Natural killer cell treated with Interleukin-12 subunit alpha and Interleukin-12 subunit beta and Interleukin-15 and Interleukin-18, amount 100 ng/mL, for 72 hours (primary cell): ENCODE measurements at regions not wholly inside any gene's neighbourhood (a gene's known extent, or its start where the extent isn't known, plus 50 kb on each side); places are given as distances from the start of the nearest gene placed in this dataset.

Experiments used
- ATAC-seq, 2 donors: fragments of 150-1000 bp; cut with Tn5 transposase in 1 of 2; sonication (Bioruptor Pico), chemical (Tn5 transposase) in 1 of 2; 2 replicates each; pipeline ENCODE4 v1.10.0; 2021
- DNase-seq: peaks from one replicate; pipeline ENCODE4 v3.0.0; 2022; ENCODE audit warnings: low spot score
- H3K27ac Mint-ChIP-seq, 2 donors: 1 replicate in 1 of 2; 2 replicates in 1 of 2; pipeline ENCODE4 v1.8.0; 2022; ENCODE audit warnings: mixed read lengths in 2 of 2, mild to moderate bottlenecking in 1 of 2, moderate library complexity in 1 of 2
- H3K27me3 Mint-ChIP-seq, 2 donors: 1 replicate in 1 of 2; 2 replicates in 1 of 2; pipeline ENCODE4 v1.8.0; 2022; ENCODE audit warnings: mixed read lengths in 2 of 2
- H3K36me3 Mint-ChIP-seq: one replicate; pipeline ENCODE4 v1.8.0; 2022; ENCODE audit warnings: mixed read lengths
- H3K4me1 Mint-ChIP-seq, 2 donors: 1 replicate in 1 of 2; 2 replicates in 1 of 2; pipeline ENCODE4 v1.8.0; 2022; ENCODE audit warnings: low read depth in 2 of 2, mixed read lengths in 2 of 2, mild to moderate bottlenecking in 1 of 2
- H3K4me3 Mint-ChIP-seq: one replicate; pipeline ENCODE4 v1.8.0; 2022; ENCODE audit warnings: mixed read lengths
- H3K9me3 Mint-ChIP-seq: 2 replicates; pipeline ENCODE4 v1.8.0; 2022; ENCODE audit warnings: mixed read lengths

DNA sequence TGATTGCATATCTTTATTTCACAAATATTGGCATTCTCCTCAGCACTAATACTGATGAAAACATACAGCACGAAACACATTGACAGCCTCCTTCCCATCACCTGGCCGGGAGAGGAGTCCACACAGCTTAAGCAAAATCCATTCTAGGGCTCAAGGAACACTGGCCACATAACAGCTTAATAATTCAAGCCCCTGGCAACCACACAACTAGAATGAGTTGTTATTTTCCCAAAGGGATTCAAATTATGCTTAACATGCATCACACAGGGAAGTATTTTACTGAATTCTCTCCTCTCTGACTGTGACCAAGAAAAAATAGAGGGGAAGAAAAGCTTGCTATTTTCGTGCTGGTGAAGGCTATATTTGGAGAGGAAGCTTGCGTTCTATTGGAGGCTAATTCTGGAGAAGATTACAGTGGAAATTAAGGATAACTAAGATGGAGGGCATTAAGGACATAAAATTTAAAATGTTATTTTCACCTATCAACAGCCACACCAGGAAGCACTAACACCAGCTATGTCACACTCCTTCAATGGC, 198.5 kb downstream of the ADGRG6 start:
- Mint-ChIP-seq H3K27ac (no peak overlapping the region), H3K4me3 (no peak overlapping the region), H3K36me3 (peaks cover 16% of the 10 kb centered on the region), H3K9me3 (peaks cover 18% of the 10 kb centered on the region), H3K27me3 (peaks cover 5 to 7% of the 10 kb centered on the region in 2 donors), H3K4me1 (no peaks in the 10 kb centered on the region)
- ATAC-seq (no peak), DNase-seq (no peak)

DNA sequence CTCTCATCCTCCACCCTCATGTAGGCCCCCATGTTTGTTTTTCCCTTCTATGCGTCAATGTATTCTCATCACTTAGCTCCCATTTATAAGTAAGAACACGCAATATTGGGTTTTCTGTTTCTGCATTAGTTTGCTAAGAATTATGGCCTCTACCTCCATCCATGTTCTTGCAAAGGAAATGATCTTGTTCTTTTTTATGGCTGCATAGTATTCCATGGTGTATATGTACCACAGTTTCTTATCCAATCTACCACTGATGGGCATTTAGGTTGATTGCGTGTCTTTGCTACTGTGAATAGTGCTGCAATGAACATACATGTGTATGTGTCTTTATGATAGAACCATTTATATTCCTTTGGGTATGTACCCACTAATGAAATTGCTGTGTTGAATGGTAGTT, 200.0 kb downstream of the ADGRG6 start:
- ATAC-seq (no peak), DNase-seq (no peak)
- Mint-ChIP-seq H3K4me3 (no peak overlapping the region), H3K9me3 (peaks cover 18% of the 10 kb centered on the region), H3K27ac (no peak overlapping the region), H3K27me3 (peaks cover 2 to 12% of the 10 kb centered on the region in 2 donors), H3K4me1 (no peaks in the 10 kb centered on the region), H3K36me3 (peaks cover 20% of the 10 kb centered on the region)

DNA sequence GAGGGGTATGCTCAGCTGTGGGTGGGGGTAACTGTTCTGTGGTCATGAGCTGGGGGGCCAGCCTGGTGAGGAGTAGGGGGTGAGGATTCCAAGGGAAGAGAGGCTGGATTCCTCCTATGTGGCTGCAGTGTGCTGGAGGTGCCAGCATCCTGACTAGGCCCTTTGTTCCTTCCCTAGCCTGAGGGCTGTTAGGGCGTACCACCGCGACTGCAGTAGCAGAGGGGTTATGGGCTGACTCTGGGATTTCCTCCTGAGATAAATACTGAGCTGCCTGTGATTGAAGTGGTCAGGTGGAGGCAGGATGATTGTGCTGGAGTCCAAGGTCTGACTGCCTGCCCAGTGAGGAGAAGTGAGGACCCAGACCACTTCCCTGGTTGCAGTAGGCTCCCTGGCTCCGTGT, 205.3 kb downstream of the ADGRG6 start:
- Mint-ChIP-seq H3K27ac (no peak overlapping the region), H3K4me1 (no peaks in the 10 kb centered on the region), H3K4me3 (no peak overlapping the region), H3K27me3 (peaks cover 0 to 38% of the 10 kb centered on the region in 2 donors), H3K9me3 (peaks cover 14% of the 10 kb centered on the region), H3K36me3 (peaks cover 18% of the 10 kb centered on the region)
- ATAC-seq (peak in 1 of 2 donors; percentile 28), DNase-seq (no peak)

DNA sequence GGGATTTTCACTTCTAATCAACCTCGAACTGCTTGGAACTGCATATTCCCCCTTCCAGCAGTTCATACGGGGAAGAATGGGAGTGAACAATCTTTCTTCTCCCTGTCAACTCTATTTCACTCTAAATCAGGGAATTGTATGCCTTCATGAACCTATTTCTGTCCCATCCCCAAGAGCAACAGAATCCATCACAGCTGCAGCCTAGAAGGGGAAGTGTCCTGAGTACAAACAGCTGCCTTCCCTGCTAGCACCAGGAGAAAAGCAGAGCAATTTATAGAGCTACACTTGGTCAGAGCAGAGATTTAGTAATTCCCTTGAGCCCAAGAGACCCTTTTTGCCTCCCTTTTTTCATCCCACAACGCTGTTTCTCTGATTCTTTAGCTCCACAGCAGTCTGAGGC, 208.4 kb downstream of the ADGRG6 start:
- no peak overlapping the region for H3K4me3 Mint-ChIP-seq
- H3K27me3 Mint-ChIP-seq, result peaks cover 0 to 32% of the 10 kb centered on the region in 2 donors
- ATAC-seq, result no peak
- H3K9me3 Mint-ChIP-seq, result peaks cover 9% of the 10 kb centered on the region
- no peaks in the 10 kb centered on the region for H3K4me1 Mint-ChIP-seq
- H3K36me3 Mint-ChIP-seq, result peaks cover 5% of the 10 kb centered on the region
- no peak overlapping the region for H3K27ac Mint-ChIP-seq
- no peak for DNase-seq

DNA sequence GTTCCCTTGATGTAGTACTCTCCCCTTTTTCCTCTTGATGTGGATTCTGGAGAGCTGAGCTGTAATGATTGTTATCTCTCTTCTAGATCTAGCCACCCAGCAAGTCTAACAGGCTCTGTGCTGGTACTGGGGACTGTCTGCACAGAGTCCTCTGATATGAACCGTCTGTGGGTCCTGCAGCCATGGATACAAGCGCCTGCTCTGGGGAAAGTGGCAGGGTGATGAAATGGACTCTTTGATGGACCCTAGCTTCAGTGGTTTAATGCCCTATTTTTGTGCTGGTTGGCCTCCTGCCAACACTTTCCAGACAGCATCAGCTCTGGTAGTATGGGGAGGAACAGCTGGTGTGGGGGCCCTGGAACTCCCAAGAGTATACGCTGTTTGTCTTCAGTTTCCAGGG, 216.3 kb downstream of the ADGRG6 start:
- Mint-ChIP-seq H3K9me3 (peaks cover 13% of the 10 kb centered on the region), H3K27ac (no peak overlapping the region), H3K36me3 (no peaks in the 10 kb centered on the region), H3K4me1 (no peaks in the 10 kb centered on the region), H3K27me3 (peaks cover 0 to 25% of the 10 kb centered on the region in 2 donors), H3K4me3 (no peak overlapping the region)
- DNase-seq (no peak), ATAC-seq (no peak)

DNA sequence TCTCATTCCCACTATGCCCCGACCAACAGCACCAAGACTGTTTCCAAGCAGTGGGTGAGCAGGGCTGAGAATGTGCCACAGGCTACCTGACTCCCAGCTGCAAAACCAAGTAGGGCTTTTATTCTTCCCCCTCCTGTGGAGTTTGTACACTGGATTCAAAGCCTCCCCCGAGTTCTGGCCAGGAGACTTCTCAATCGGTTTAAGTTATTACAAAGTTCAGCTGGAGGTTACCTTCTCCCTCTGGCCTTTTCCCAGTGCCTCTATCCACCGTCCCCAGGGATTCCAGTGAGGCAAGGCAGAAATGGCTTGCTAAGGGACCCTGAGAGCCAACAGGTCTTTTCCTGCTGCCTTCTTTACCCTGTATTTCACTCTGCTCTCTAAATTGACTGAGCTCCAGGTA, 217.0 kb downstream of the ADGRG6 start:
- ATAC-seq (no peak), DNase-seq (no peak)
- H3K27ac Mint-ChIP-seq, result no peak overlapping the region
- H3K27me3 Mint-ChIP-seq, result peaks cover 0 to 31% of the 10 kb centered on the region in 2 donors
- no peak overlapping the region for H3K4me3 Mint-ChIP-seq
- H3K4me1 Mint-ChIP-seq, result no peaks in the 10 kb centered on the region
- no peaks in the 10 kb centered on the region for H3K36me3 Mint-ChIP-seq
- H3K9me3 Mint-ChIP-seq, result peaks cover 10% of the 10 kb centered on the region

DNA sequence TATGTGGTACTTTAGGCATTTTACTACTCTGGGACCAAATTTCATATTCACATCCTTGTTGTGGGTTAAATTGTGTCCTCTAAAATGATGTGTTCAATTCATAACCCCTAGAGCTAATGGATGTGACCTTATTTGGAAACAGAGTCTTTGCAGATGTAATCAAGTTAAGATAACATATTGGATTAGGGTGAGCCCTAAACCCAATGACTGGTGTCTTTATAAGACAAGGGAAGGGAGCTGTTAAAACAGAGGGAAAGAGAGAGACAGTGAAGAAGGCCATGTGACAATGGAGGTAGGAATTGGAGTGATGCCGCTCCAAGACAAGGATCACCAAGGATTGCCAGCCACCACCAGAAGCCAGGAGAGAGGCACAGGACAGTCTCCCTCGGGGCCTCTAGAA, 220.0 kb downstream of the ADGRG6 start:
- ATAC-seq (no peak), DNase-seq (no peak)
- Mint-ChIP-seq H3K9me3 (peaks cover 3% of the 10 kb centered on the region), H3K4me1 (no peaks in the 10 kb centered on the region), H3K27me3 (peaks cover 3 to 37% of the 10 kb centered on the region in 2 donors), H3K36me3 (no peaks in the 10 kb centered on the region), H3K4me3 (no peak overlapping the region), H3K27ac (no peak overlapping the region)

DNA sequence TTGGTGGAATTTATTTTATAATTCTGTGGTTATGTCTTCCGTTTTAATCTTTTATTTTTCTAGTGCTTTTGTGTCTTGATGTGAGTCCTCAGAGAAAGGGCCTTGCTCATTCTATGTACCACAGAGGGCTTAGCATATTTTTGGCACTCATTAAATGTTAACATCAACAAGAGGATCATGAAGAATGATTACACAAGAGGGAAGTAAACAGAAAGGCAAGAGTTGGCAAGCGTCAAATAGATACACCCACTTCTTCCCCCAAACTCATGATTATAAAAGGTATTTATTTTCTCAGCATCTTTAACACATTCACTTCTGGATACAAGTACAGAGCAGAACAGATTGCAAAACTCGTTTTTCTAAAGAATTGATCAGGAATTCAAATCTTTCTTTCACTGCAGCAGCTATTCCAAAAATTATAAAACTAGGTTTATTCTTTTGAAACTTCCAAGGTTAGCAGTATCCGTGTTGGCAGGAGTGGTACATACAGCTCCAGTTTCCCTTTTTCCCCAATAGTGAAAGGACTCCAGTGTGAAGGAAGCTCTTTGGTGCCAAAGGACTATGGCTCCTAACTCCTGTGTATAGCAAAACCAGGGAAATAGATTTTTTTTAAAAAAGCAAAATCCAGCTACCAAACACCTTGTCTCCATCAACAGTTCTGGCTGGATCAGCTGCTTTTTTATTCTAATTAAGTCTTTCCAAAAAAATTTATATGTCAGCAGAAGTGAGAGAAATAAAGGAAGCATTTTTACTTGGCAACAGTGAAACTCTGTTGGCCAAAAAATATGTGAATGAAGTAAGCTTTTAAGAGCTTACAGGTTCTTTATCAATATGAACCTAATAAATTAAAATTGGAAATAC, 221.9 kb downstream of the ADGRG6 start:
- H3K36me3 Mint-ChIP-seq, result no peaks in the 10 kb centered on the region
- H3K27me3 Mint-ChIP-seq, result peaks cover 3 to 44% of the 10 kb centered on the region in 2 donors
- DNase-seq (no peak), ATAC-seq (no peak)
- H3K9me3 Mint-ChIP-seq, result no peaks in the 10 kb centered on the region
- H3K4me1 Mint-ChIP-seq, result no peaks in the 10 kb centered on the region
- no peak overlapping the region for H3K4me3 Mint-ChIP-seq
- no peak overlapping the region for H3K27ac Mint-ChIP-seq

DNA sequence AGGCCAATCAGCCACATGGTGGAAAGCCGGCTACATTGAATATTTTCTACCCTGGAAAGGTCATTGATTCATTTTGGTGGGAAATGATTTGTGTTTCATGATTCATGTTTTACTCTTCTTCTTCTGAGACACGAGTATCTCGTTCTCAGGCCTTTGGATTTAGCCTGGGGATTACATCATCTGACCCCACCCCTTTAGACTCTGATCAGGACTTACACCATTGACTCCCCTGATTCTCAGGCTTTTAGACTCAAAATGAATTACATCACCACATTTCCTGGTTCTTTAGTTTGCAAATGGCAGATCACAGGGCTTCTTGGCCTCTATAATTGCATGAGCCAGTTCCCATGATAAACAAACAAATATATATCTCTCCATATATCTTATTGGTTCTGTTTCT, 228.8 kb downstream of the ADGRG6 start:
- no peak for DNase-seq
- no peaks in the 10 kb centered on the region for H3K36me3 Mint-ChIP-seq
- H3K4me1 Mint-ChIP-seq, result no peaks in the 10 kb centered on the region
- H3K27me3 Mint-ChIP-seq, result peaks cover 2 to 17% of the 10 kb centered on the region in 2 donors
- ATAC-seq, result no peak
- no peak overlapping the region for H3K27ac Mint-ChIP-seq
- no peak overlapping the region for H3K4me3 Mint-ChIP-seq
- peaks cover 2% of the 10 kb centered on the region for H3K9me3 Mint-ChIP-seq

DNA sequence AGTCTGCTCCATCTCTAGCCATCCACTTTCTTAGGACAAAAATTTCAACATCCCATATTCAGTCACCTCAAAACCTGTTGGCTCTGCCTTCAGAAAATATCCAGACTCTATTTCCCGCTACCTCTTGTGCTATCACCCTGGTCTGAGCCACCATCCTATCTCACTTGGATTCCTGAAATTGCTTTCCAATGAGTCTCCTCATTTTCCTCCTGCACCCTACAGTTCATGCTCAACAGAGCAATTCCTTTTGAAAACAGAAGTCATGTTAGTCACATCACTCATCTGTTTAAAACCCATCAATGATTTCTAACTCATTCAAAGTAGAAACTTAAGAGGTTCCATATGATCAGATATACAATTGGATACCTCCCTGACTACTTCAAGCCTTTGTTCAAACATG, 229.9 kb downstream of the ADGRG6 start:
- Mint-ChIP-seq H3K36me3 (no peaks in the 10 kb centered on the region), H3K4me1 (no peaks in the 10 kb centered on the region), H3K27me3 (peaks cover 2 to 17% of the 10 kb centered on the region in 2 donors), H3K9me3 (peaks cover 2% of the 10 kb centered on the region), H3K4me3 (no peak overlapping the region), H3K27ac (no peak overlapping the region)
- no peak for DNase-seq
- ATAC-seq, result no peak

DNA sequence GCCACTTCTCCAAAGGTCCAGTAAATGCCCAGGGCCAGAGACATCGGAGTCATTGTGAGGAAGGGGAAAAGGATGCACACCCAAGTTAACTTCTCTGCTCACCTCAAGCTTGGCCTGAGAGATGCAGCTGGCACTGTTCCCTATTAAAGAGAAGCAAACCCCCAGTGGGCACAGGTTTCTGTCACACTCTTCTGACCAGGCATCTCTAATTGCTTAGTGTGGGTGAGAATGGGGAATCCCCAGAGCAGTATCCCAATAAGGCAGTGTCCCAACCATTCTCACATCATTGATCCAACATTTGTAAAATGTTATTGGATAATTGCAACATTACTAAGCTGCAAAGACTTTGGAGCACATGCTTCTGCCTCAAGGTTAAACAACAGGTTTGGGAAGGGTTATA, 232.3 kb downstream of the ADGRG6 start:
- Mint-ChIP-seq H3K4me1 (no peaks in the 10 kb centered on the region), H3K27ac (no peak overlapping the region), H3K4me3 (no peak overlapping the region), H3K9me3 (peaks cover 2% of the 10 kb centered on the region), H3K27me3 (peaks cover 2 to 18% of the 10 kb centered on the region in 2 donors), H3K36me3 (no peaks in the 10 kb centered on the region)
- DNase-seq, result no peak
- ATAC-seq, result no peak

DNA sequence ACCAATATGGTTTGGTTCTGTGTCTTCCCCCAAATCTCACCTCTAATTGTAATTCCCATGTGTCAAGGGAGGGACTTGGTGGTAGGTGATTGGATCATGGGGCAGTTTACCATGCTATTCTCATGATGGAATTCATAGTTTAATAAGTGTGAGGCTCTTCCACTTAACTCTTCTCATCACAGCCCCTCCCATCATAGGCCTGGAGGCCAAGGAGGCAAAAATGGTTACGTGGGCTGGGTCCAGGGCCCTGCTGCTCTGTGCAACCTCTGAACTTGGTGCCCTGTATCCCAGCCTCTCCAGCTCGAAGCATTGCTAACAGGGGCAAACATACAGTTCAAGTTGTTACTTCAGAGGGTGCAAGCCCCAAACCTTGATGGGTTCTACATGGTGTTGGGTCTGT, 232.7 kb downstream of the ADGRG6 start:
- H3K4me1 Mint-ChIP-seq, result no peaks in the 10 kb centered on the region
- no peaks in the 10 kb centered on the region for H3K36me3 Mint-ChIP-seq
- no peak overlapping the region for H3K4me3 Mint-ChIP-seq
- H3K27ac Mint-ChIP-seq, result no peak overlapping the region
- H3K9me3 Mint-ChIP-seq, result peaks cover 2% of the 10 kb centered on the region
- peaks cover 2 to 18% of the 10 kb centered on the region in 2 donors for H3K27me3 Mint-ChIP-seq
- ATAC-seq, result no peak
- no peak for DNase-seq

DNA sequence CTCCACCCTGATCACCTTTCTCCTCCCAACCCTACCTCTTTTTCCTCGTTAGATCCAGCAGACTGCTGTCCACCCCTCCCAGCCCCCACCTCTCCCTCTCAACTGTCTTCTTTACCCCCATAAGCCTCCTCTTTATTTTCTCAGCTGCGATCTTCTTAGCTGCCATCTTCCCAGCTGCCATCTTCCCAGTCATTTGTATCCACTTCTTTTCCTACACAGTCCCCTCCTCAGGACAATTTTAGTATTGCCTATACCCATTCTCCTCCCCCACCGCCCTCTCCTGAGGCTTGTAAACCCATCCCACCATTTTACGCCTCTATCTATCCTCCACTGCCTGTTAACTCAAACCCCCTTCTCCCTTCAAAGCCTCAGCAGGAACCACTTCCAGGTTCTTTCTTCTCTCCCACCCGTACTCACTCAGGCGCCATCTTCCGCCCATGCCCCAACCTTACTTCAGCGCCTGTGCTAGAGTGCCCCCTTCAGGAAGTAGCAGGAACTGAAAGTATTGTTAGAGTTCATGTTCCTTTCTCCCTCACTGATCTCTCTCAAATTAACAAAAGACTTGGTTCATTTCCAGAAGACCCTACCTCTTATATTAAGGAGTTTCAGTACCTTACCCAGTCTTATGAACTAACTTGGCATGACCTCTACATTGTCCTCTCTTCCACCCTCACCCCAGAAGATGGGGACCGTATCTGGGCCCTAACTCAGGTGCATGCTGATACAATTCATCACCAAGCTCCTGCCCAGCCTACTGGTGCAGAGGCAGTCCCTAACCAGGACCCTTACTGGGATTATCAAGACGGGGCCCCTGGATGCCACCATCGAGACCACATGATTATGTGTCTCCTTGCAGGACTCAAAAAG, 236.0 kb downstream of the ADGRG6 start:
- Mint-ChIP-seq H3K4me1 (no peaks in the 10 kb centered on the region), H3K4me3 (no peak overlapping the region), H3K36me3 (no peaks in the 10 kb centered on the region), H3K27ac (no peak overlapping the region), H3K27me3 (peaks cover 0 to 7% of the 10 kb centered on the region in 2 donors), H3K9me3 (peaks cover 2% of the 10 kb centered on the region)
- no peak for ATAC-seq
- no peak for DNase-seq

DNA sequence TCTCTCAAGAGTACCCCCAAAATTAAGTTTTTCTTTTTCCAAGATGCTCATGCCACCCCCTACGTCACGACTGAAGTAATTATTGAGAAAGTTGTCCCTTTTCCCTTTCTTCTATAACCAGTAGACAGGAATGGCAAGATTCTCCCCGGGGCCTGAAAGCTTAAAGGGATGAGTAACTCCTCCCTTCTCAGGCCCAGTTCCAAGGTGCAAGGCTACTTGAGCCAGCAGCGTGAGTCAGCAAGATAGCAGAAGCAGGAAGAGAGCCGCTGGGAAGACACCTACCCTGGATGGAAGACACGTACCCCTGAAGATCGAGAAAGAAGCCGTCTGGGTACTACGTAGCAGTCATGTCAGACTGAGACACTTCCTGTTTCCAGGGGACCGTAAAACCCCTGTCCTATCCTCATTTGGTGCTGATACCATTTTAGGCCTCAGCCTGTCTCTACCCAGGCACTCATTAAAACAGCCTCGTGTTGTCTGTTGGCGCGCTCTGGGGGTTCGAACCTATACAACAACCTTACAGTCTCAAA, 241.0 kb downstream of the ADGRG6 start:
- DNase-seq, result no peak
- Mint-ChIP-seq H3K4me3 (no peak overlapping the region), H3K4me1 (no peaks in the 10 kb centered on the region), H3K27me3 (peaks cover 0 to 6% of the 10 kb centered on the region in 2 donors), H3K9me3 (no peaks in the 10 kb centered on the region), H3K36me3 (no peaks in the 10 kb centered on the region), H3K27ac (no peak overlapping the region)
- ATAC-seq, result no peak
